ENCODE measurements at regions not wholly inside any gene's neighbourhood (a gene's known extent, or its start where the extent isn't known, plus 50 kb on each side); places are given as distances from the start of the nearest gene placed in this dataset.

DNA sequence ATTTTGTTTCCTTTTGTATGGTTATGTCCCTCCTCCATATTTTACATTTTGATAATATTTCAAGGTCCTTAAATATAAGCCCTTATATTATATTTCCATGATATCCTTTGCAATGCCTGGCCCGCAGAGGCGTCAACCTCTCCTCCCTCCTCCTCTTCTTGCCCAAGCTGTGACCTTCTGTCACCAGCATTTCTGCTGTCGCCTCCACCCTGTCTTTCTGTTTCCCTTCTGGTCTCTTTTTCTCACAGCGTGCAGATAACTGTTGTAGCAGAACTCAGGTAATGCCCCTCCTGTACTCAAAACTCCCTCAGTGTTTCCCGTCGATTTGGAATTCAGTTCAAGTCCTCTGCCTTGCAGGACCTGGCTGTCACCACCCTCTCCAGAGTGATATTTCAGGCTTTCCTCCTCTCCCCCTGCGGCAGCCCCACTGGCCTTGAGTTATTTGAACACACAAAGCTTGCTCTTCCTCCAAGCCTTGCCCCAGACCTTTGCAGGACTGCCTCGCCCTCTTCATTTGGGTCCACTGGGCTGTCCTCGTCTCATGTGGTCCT is 709.3 kb downstream of the DCDC2C start:
- no peak overlapping the region for H3K27ac Mint-ChIP-seq (ENCODE audit: unreplicated experiment)
- no TSS peak for BruUV-seq (replicated peaks)

DNA sequence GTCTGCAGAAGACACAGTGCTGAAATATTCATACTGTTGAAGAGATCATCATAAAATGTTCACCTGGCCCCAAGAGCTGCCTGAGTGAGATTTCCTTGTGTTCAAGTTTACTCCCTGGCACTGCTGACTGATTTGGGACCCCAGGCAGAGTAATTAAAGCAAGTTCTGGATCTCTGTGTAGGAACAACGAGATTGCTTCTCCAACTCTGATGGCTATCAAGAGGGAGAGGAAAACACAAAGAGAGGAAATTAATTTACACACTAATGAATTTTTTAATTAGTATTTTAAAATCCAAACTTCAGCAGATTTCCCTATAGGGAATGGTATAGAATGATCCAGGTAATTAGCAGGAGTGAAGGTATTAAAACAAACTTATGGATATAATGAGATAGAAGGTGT is 711.8 kb downstream of the DCDC2C start:
- H3K4me3 ChIP-seq (ENCODE audit: low read depth, low read length), result no peak overlapping the region
- ChIA-PET POLR2A (no interaction called here), CTCF (no interaction called here)
- DNase-seq, result no peak
- Mint-ChIP-seq H3K4me3 (ENCODE audit: unreplicated experiment) (no peak overlapping the region), H3K36me3 (ENCODE audit: insufficient read depth, unreplicated experiment) (peaks cover 5% of the 10 kb centered on the region), H3K9me3 (ENCODE audit: unreplicated experiment) (peaks cover 17% of the 10 kb centered on the region), H3K27me3 (ENCODE audit: insufficient read depth, unreplicated experiment) (peaks cover 3% of the 10 kb centered on the region), H3K27ac (ENCODE audit: unreplicated experiment) (no peak overlapping the region), H3K4me1 (ENCODE audit: low read depth, unreplicated experiment) (no peaks in the 10 kb centered on the region)
- no peaks in the 10 kb centered on the region for H3K4me1 ChIP-seq
- no peaks in the 10 kb centered on the region for H3K27me3 ChIP-seq (replicated peaks; ENCODE audit: control insufficient read depth, insufficient read depth, low read length)
- H3K36me3 ChIP-seq (ENCODE audit: control insufficient read depth, insufficient read depth, low read length), result no peaks in the 10 kb centered on the region
- H3K9me3 ChIP-seq, result no peaks in the 10 kb centered on the region
- intact Hi-C loops (cut with micrococcal nuclease; ENCODE audit: unreplicated experiment), result no loop called here
- no TSS peak for BruUV-seq (replicated peaks)
- TF ChIP-seq, protein P1, sequence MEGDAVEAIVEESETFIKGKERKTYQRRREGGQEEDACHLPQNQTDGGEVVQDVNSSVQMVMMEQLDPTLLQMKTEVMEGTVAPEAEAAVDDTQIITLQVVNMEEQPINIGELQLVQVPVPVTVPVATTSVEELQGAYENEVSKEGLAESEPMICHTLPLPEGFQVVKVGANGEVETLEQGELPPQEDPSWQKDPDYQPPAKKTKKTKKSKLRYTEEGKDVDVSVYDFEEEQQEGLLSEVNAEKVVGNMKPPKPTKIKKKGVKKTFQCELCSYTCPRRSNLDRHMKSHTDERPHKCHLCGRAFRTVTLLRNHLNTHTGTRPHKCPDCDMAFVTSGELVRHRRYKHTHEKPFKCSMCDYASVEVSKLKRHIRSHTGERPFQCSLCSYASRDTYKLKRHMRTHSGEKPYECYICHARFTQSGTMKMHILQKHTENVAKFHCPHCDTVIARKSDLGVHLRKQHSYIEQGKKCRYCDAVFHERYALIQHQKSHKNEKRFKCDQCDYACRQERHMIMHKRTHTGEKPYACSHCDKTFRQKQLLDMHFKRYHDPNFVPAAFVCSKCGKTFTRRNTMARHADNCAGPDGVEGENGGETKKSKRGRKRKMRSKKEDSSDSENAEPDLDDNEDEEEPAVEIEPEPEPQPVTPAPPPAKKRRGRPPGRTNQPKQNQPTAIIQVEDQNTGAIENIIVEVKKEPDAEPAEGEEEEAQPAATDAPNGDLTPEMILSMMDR (IDR thresholded peaks at IDR 0.05; ENCODE audit: insufficient read depth in 1 of 2, low read depth in 1 of 2, low read length in 1 of 2, severe bottlenecking in 1 of 2, unreplicated experiment in 1 of 2), result no peak

More for the DNA sequence above, 709.3 kb downstream of the DCDC2C start:
- TF ChIP-seq, protein P1 (IDR thresholded peaks at IDR 0.05; ENCODE audit: insufficient read depth in 1 of 2, low read depth in 1 of 2, low read length in 1 of 2, severe bottlenecking in 1 of 2, unreplicated experiment in 1 of 2), result no peak
- intact Hi-C loops (cut with micrococcal nuclease; ENCODE audit: unreplicated experiment), result no loop called here
- DNase-seq, result no peak
- ChIA-PET POLR2A (no interaction called here), CTCF (no interaction called here)
- Mint-ChIP-seq H3K4me1 (ENCODE audit: low read depth, unreplicated experiment) (no peaks in the 10 kb centered on the region), H3K27me3 (ENCODE audit: insufficient read depth, unreplicated experiment) (no peaks in the 10 kb centered on the region), H3K4me3 (ENCODE audit: unreplicated experiment) (no peak overlapping the region), H3K36me3 (ENCODE audit: insufficient read depth, unreplicated experiment) (peaks cover 5% of the 10 kb centered on the region), H3K9me3 (ENCODE audit: unreplicated experiment) (peaks cover 9% of the 10 kb centered on the region)
- Histone ChIP-seq H3K4me1 (no peaks in the 10 kb centered on the region), H3K36me3 (ENCODE audit: control insufficient read depth, insufficient read depth, low read length) (no peaks in the 10 kb centered on the region), H3K9me3 (no peaks in the 10 kb centered on the region), H3K27me3 (replicated peaks; ENCODE audit: control insufficient read depth, insufficient read depth, low read length) (no peaks in the 10 kb centered on the region), H3K4me3 (ENCODE audit: low read depth, low read length) (no peak overlapping the region)

DNA sequence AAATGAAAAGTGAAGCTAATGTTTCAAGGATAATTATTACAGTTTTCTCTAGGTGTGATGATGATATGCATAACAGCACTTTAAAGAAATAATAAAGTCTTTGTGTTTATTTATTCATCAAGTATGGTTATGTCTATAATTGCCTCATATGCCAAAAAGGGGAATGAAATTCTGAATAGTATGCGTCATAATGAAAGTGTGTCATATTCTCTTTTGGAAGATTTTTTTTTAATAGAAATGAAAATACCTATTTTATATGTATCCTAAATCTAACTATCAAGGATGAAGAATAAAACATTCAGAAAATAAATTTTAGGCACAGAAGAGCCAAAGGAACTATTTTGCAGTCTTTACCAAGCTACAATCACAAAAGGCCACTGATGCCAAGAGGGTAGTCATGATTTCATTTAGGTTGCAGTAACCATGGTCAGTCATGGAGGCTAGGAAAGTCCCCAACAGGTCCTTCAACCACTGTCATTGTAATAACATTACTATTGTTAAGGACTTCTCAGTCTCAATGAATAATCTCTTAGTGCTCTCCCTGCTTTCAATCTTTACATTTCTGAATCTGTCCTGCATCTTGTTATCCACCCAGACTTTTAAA is 712.5 kb downstream of the DCDC2C start:
- H3K4me1 ChIP-seq, result no peaks in the 10 kb centered on the region
- H3K4me3 ChIP-seq (ENCODE audit: low read depth, low read length), result no peak overlapping the region
- ChIA-PET CTCF (no interaction called here), POLR2A (no interaction called here)
- H3K27me3 Mint-ChIP-seq (ENCODE audit: insufficient read depth, unreplicated experiment), result peaks cover 3% of the 10 kb centered on the region
- no peaks in the 10 kb centered on the region for H3K4me1 Mint-ChIP-seq (ENCODE audit: low read depth, unreplicated experiment)
- peaks cover 17% of the 10 kb centered on the region for H3K9me3 Mint-ChIP-seq (ENCODE audit: unreplicated experiment)
- no peaks in the 10 kb centered on the region for H3K36me3 ChIP-seq (ENCODE audit: control insufficient read depth, insufficient read depth, low read length)
- H3K27ac Mint-ChIP-seq (ENCODE audit: unreplicated experiment), result no peak overlapping the region
- DNase-seq, result no peak
- intact Hi-C loops (cut with micrococcal nuclease; ENCODE audit: unreplicated experiment), result no loop called here
- no peaks in the 10 kb centered on the region for H3K27me3 ChIP-seq (replicated peaks; ENCODE audit: control insufficient read depth, insufficient read depth, low read length)
- H3K36me3 Mint-ChIP-seq (ENCODE audit: insufficient read depth, unreplicated experiment), result no peaks in the 10 kb centered on the region
- no peak overlapping the region for H3K4me3 Mint-ChIP-seq (ENCODE audit: unreplicated experiment)
- TF ChIP-seq, protein P1 (IDR thresholded peaks at IDR 0.05; ENCODE audit: insufficient read depth in 1 of 2, low read depth in 1 of 2, low read length in 1 of 2, severe bottlenecking in 1 of 2, unreplicated experiment in 1 of 2), result no peak
- no peaks in the 10 kb centered on the region for H3K9me3 ChIP-seq
- no TSS peak for BruUV-seq (replicated peaks)

All from Caco-2 (cell line).